SK-N-SH (cell line): ENCODE measurements at regions not wholly inside any gene's neighbourhood (a gene's known extent, or its start where the extent isn't known, plus 50 kb on each side); places are given as distances from the start of the nearest gene placed in this dataset.

Experiments
- CTCF ChIA-PET: fragments of 300-600, 350-600 bp; formaldehyde crosslinking; extraction: SDS; loops from one replicate; lab custom pipeline; 2021; lab: Yijun Ruan, JAX
- POLR2A ChIA-PET: fragments of 350-600 bp; sonication (Branson Sonifier 250); formaldehyde crosslinking; extraction: SDS; loops from one replicate; lab custom pipeline; 2020; ENCODE audit warnings: antibody characterized with exemption, inconsistent platforms; lab: Yijun Ruan, JAX
- DNase-seq: peaks from one replicate; pipeline ENCODE4 v3.0.0; 2012
- H2AFZ ChIP-seq: fragments of 200-600 bp; sonication (generic); 2 replicates; pipeline ENCODE4 v1.8.1; 2016; ENCODE audit warnings: antibody characterized with exemption, mild to moderate bottlenecking, low read depth
- H3F3A ChIP-seq: fragments of 200-600 bp; sonication (generic); replicated peaks from 2 replicates; pipeline ENCODE3; 2016; ENCODE audit warnings: antibody characterized with exemption, mild to moderate bottlenecking; ENCODE audit not compliant: insufficient read depth
- H3K27ac ChIP-seq, 2 experiments: fragments of 200-500 bp in 1 of 2; fragments of 200-600 bp in 1 of 2; sonication (Bioruptor generic) in 1 of 2; sonication (generic), shearing (Covaris generic) in 1 of 2; 2 replicates each; pipeline versions ENCODE4 v1.5.1 to v1.6.1; 2014 to 2016; ENCODE audit warnings: low read depth in 2 of 2, inconsistent platforms in 1 of 2, low read length in 1 of 2, mild to moderate bottlenecking in 1 of 2, mixed read lengths in 1 of 2
- H3K27me3 ChIP-seq: fragments of 200-600 bp; sonication (generic), shearing (Covaris generic); 2 replicates; pipeline ENCODE4 v1.6.1; 2016; ENCODE audit warnings: mixed run types; ENCODE audit not compliant: insufficient read depth
- H3K36me3 ChIP-seq, 2 experiments: fragments of 200-500 bp in 1 of 2; fragments of 200-600 bp in 1 of 2; sonication (Bioruptor generic) in 1 of 2; sonication (generic) in 1 of 2; replicated peaks in 1 of 2; 2 replicates each; pipeline versions ENCODE3 to v1.5.1; 2014 to 2016; ENCODE audit warnings: low read length in 1 of 2, mild to moderate bottlenecking in 1 of 2; ENCODE audit not compliant: insufficient read depth in 2 of 2, control insufficient read depth in 1 of 2
- H3K4me1 ChIP-seq, 2 experiments: fragments of 200-500 bp in 1 of 2; fragments of 200-600 bp in 1 of 2; sonication (Bioruptor generic) in 1 of 2; sonication (generic), shearing (Covaris generic) in 1 of 2; 2 replicates each; pipeline versions ENCODE4 v1.5.1 to v1.6.1; 2014 to 2016; ENCODE audit warnings: low read depth in 1 of 2, low read length in 1 of 2, mixed run types in 1 of 2; ENCODE audit not compliant: insufficient read depth in 2 of 2, control insufficient read depth in 1 of 2
- H3K4me2 ChIP-seq: fragments of 200-600 bp; sonication (generic), shearing (Covaris generic); 2 replicates; pipeline ENCODE4 v1.6.1; 2017; ENCODE audit warnings: mixed run types
- H3K4me3 ChIP-seq, 2 experiments: fragments of 200-500 bp in 1 of 2; fragments of 200-600 bp in 1 of 2; sonication (Bioruptor generic) in 1 of 2; sonication (generic), shearing (Covaris generic) in 1 of 2; 2 replicates each; pipeline versions ENCODE4 v1.5.1 to v1.8.1; 2014 to 2016; ENCODE audit warnings: low read depth in 2 of 2, inconsistent platforms in 1 of 2, low read length in 1 of 2, mild to moderate bottlenecking in 1 of 2, mixed read lengths in 1 of 2, moderate library complexity in 1 of 2
- H3K79me2 ChIP-seq: fragments of 200-600 bp; sonication (generic); 2 replicates; pipeline ENCODE4 v1.8.1; 2017; ENCODE audit warnings: mild to moderate bottlenecking; ENCODE audit not compliant: insufficient read depth
- H3K9ac ChIP-seq: fragments of 200-600 bp; sonication (generic); 2 replicates; pipeline ENCODE4 v1.6.1; 2017; ENCODE audit warnings: mixed run types
- H3K9me2 ChIP-seq: fragments of 200-600 bp; sonication (generic); 2 replicates; pipeline ENCODE4 v1.6.1; 2017; ENCODE audit warnings: mixed run types
- H3K9me3 ChIP-seq: fragments of 200-600 bp; sonication (generic); 2 replicates; pipeline ENCODE4 v1.6.1; 2017; ENCODE audit warnings: mixed run types, mild to moderate bottlenecking, moderate library complexity
- H4K20me1 ChIP-seq: fragments of 200-600 bp; sonication (generic); 2 replicates; pipeline ENCODE4 v1.6.1; 2017; ENCODE audit warnings: mild to moderate bottlenecking, mixed run types; ENCODE audit not compliant: insufficient read depth
- CHD2 ChIP-seq: fragments of 150-350 bp; IDR thresholded peaks from 2 replicates; pipeline ENCODE4 v1.6.1; 2018; ENCODE audit warnings: low read length; ENCODE audit not compliant: partially characterized antibody
- FOSL2 ChIP-seq: IDR thresholded peaks from 2 replicates; pipeline ENCODE4 v1.4.0; 2012; ENCODE audit warnings: low read depth, mild to moderate bottlenecking, moderate library complexity, borderline replicate concordance
- FOXJ3 ChIP-seq: sonication (generic); formaldehyde crosslinking; IDR thresholded peaks from 2 replicates; pipeline ENCODE4 v1.5.1; 2020; ENCODE audit warnings: mild to moderate bottlenecking, missing genetic modification reagents
- GABPA ChIP-seq: IDR thresholded peaks from 2 replicates; pipeline ENCODE4 v1.4.0; 2012; ENCODE audit warnings: low read depth, mild to moderate bottlenecking
- IRF3 ChIP-seq: fragments of 150-350 bp; IDR thresholded peaks from 2 replicates; pipeline ENCODE4 v1.6.1; 2016; ENCODE audit warnings: mild to moderate bottlenecking, low read depth, low read length
- NRF1 ChIP-seq: IDR thresholded peaks from 2 replicates; pipeline ENCODE4 v1.6.1; 2012; ENCODE audit warnings: low read depth, mild to moderate bottlenecking, low read length
- PBX3 ChIP-seq: IDR thresholded peaks from 2 replicates; pipeline ENCODE4; 2012
- POLR2AphosphoS5 ChIP-seq: IDR thresholded peaks from 2 replicates; pipeline ENCODE4 v1.6.1; 2012; ENCODE audit warnings: low read depth, low read length
- RCOR1 ChIP-seq: fragments of 150-350 bp; IDR thresholded peaks from 2 replicates; pipeline ENCODE4 v1.6.1; 2017; ENCODE audit warnings: antibody characterized with exemption, low read length
- SIN3A ChIP-seq: IDR thresholded peaks from 2 replicates; pipeline ENCODE4 v1.6.1; 2012; ENCODE audit warnings: low read depth, mild to moderate bottlenecking, low read length, moderate library complexity, borderline replicate concordance
- TCF12 ChIP-seq: IDR thresholded peaks from 2 replicates; pipeline ENCODE4 v1.4.0; 2012
- YY1 ChIP-seq: IDR thresholded peaks from 2 replicates; pipeline ENCODE4 v1.4.0; 2012; ENCODE audit warnings: low read depth, mild to moderate bottlenecking
- WGBS: methylation state at CpG from one replicate; pipeline ENCODE4 v1.1.6; 2017; ENCODE audit warnings: low lambda C conversion rate; 5-methylcytosine and 5-hydroxymethylcytosine counted together
- TF ChIP-seq, protein P1 (sequence below): IDR thresholded peaks from 2 replicates; pipeline ENCODE4 v1.4.0; 2012; ENCODE audit warnings: low read depth, borderline replicate concordance
- TF ChIP-seq, protein P2 (sequence below): IDR thresholded peaks from 2 replicates; pipeline ENCODE4 v1.4.0; 2012; ENCODE audit warnings: low read depth, borderline replicate concordance
- TF ChIP-seq, protein P3 (sequence below): fragments of 200-600 bp; sonication (generic); IDR thresholded peaks from 2 replicates; pipeline ENCODE4 v1.6.1; 2017; ENCODE audit warnings: antibody characterized with exemption, mild to moderate bottlenecking, moderate library complexity

DNA sequence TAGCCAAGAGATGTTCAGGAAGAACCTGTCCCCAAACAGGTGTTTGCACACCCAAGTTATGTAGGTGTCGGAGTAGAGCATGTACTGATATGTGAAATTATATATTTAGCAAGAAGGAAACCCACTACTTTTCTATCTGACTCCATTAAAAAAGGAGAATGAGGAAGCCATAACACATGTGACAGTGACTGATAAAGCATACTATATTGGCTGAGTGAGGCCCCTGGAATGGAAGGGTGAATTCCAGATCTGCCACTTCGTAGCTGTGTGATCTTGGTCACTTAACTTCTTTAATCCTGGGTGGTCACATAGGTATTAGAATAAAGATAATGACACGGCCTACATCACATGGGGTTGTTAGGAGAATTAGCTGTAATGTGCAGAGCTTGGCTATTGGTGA is 116.0 kb upstream of the MAN2A1 start:
- TF ChIP-seq, protein P1, sequence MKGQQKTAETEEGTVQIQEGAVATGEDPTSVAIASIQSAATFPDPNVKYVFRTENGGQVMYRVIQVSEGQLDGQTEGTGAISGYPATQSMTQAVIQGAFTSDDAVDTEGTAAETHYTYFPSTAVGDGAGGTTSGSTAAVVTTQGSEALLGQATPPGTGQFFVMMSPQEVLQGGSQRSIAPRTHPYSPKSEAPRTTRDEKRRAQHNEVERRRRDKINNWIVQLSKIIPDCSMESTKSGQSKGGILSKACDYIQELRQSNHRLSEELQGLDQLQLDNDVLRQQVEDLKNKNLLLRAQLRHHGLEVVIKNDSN = no peak
- TF ChIP-seq, protein P2, sequence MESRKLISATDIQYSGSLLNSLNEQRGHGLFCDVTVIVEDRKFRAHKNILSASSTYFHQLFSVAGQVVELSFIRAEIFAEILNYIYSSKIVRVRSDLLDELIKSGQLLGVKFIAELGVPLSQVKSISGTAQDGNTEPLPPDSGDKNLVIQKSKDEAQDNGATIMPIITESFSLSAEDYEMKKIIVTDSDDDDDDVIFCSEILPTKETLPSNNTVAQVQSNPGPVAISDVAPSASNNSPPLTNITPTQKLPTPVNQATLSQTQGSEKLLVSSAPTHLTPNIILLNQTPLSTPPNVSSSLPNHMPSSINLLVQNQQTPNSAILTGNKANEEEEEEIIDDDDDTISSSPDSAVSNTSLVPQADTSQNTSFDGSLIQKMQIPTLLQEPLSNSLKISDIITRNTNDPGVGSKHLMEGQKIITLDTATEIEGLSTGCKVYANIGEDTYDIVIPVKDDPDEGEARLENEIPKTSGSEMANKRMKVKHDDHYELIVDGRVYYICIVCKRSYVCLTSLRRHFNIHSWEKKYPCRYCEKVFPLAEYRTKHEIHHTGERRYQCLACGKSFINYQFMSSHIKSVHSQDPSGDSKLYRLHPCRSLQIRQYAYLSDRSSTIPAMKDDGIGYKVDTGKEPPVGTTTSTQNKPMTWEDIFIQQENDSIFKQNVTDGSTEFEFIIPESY = no peak
- TF ChIP-seq YY1 (no peak), CHD2 (no peak), NRF1 (no peak), FOSL2 (no peak), RCOR1 (no peak)
- no peak overlapping the region for H3K4me3 ChIP-seq
- H2AFZ ChIP-seq = no peak overlapping the region
- H3K9me3 ChIP-seq = no peaks in the 10 kb centered on the region
- WGBS = 41% methylated on average over 3 of the region's 3 CpGs
- no peaks in the 10 kb centered on the region for H3K4me1 ChIP-seq
- H3K9ac ChIP-seq = no peak overlapping the region
- no peak for DNase-seq
- no peak overlapping the region for H3K27ac ChIP-seq
- ChIA-PET CTCF (no interaction called here), POLR2A (no interaction called here)
- no peaks in the 10 kb centered on the region for H3K27me3 ChIP-seq
- no peaks in the 10 kb centered on the region for H3F3A ChIP-seq
- H3K9me2 ChIP-seq = no peaks in the 10 kb centered on the region
- no peaks in the 10 kb centered on the region for H4K20me1 ChIP-seq
- no peak overlapping the region for H3K4me2 ChIP-seq
- H3K36me3 ChIP-seq = no peaks in the 10 kb centered on the region
- no peaks in the 10 kb centered on the region for H3K79me2 ChIP-seq

- no peaks in the 10 kb centered on the region for H3K4me1 ChIP-seq
- no peaks in the 10 kb centered on the region for H3K36me3 ChIP-seq
- no peak for TF ChIP-seq FOXJ3
- no peak for TF ChIP-seq FOSL2
- no peak for TF ChIP-seq PBX3
- TF ChIP-seq NRF1 = no peak
- no peak for TF ChIP-seq TCF12
- TF ChIP-seq SIN3A = no peak
- no peak for TF ChIP-seq CHD2
- no peak for TF ChIP-seq IRF3
- TF ChIP-seq, protein P2 = no peak
- no peak for TF ChIP-seq GABPA
- no peak for TF ChIP-seq POLR2AphosphoS5
- TF ChIP-seq, protein P3, sequence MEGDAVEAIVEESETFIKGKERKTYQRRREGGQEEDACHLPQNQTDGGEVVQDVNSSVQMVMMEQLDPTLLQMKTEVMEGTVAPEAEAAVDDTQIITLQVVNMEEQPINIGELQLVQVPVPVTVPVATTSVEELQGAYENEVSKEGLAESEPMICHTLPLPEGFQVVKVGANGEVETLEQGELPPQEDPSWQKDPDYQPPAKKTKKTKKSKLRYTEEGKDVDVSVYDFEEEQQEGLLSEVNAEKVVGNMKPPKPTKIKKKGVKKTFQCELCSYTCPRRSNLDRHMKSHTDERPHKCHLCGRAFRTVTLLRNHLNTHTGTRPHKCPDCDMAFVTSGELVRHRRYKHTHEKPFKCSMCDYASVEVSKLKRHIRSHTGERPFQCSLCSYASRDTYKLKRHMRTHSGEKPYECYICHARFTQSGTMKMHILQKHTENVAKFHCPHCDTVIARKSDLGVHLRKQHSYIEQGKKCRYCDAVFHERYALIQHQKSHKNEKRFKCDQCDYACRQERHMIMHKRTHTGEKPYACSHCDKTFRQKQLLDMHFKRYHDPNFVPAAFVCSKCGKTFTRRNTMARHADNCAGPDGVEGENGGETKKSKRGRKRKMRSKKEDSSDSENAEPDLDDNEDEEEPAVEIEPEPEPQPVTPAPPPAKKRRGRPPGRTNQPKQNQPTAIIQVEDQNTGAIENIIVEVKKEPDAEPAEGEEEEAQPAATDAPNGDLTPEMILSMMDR = no peak
- H3K9me3 ChIP-seq = no peaks in the 10 kb centered on the region
- ChIA-PET CTCF (no interaction called here), POLR2A (no interaction called here)
- H2AFZ ChIP-seq = no peak overlapping the region
- DNase-seq = no peak
- H3K4me2 ChIP-seq = no peak overlapping the region
- H3K9me2 ChIP-seq = no peaks in the 10 kb centered on the region
- H3K27me3 ChIP-seq = no peaks in the 10 kb centered on the region
- no peak overlapping the region for H3K9ac ChIP-seq
- no peaks in the 10 kb centered on the region for H3K79me2 ChIP-seq
- H3F3A ChIP-seq = no peaks in the 10 kb centered on the region
- H3K27ac ChIP-seq = no peak overlapping the region
- 77% methylated on average over 4 of the region's 4 CpGs for WGBS
- no peak overlapping the region for H3K4me3 ChIP-seq
- H4K20me1 ChIP-seq = no peaks in the 10 kb centered on the region
Observed at GRCh38 chr5:109573256-109573655, 116.5 kb upstream of the MAN2A1 start.
